Skeletal muscle satellite cell (primary cell): ENCODE measurements at regions not wholly inside any gene's neighbourhood (a gene's known extent, or its start where the extent isn't known, plus 50 kb on each side); places are given as distances from the start of the nearest gene placed in this dataset.

Source experiments
- H3K27me3 ChIP-seq: 2 replicates; pipeline ENCODE4 v1.7.0; 2013; ENCODE audit warnings: low read length; ENCODE audit not compliant: control insufficient read depth, insufficient read depth
- H3K36me3 ChIP-seq: 2 replicates; pipeline ENCODE4 v1.7.0; 2013; ENCODE audit warnings: mild to moderate bottlenecking, control low read depth, low read length; ENCODE audit not compliant: insufficient read depth
- H3K4me1 ChIP-seq: 2 replicates; pipeline ENCODE4 v1.7.0; 2013; ENCODE audit warnings: low read length; ENCODE audit not compliant: control insufficient read depth, insufficient read depth
- H3K4me2 ChIP-seq: 2 replicates; pipeline ENCODE4 v1.7.0; 2013; ENCODE audit warnings: mild to moderate bottlenecking, low read length
- H3K4me3 ChIP-seq: 2 replicates; pipeline ENCODE4 v1.7.0; 2013; ENCODE audit warnings: low read length
- H3K9ac ChIP-seq: 2 replicates; pipeline ENCODE4 v1.7.0; 2013; ENCODE audit warnings: mild to moderate bottlenecking, low read depth, low read length, moderate library complexity
- H3K9me3 ChIP-seq: replicated peaks from 2 replicates; pipeline ENCODE4 v1.7.0; 2013; ENCODE audit warnings: mild to moderate bottlenecking, control low read depth, low read length

GRCh38 chr3:148175214-148175613 is 522.5 kb upstream of the AGTR1 start:
- H3K36me3 ChIP-seq: no peaks in the 10 kb centered on the region
- H3K27me3 ChIP-seq: no peaks in the 10 kb centered on the region
- H3K9ac ChIP-seq: no peak overlapping the region
- peaks cover 8% of the 10 kb centered on the region for H3K4me1 ChIP-seq
- H3K4me2 ChIP-seq: no peak overlapping the region
- no peaks in the 10 kb centered on the region for H3K9me3 ChIP-seq
- H3K4me3 ChIP-seq: no peak overlapping the region

- H3K9me3 ChIP-seq: no peaks in the 10 kb centered on the region
- no peak overlapping the region for H3K4me3 ChIP-seq
- H3K4me1 ChIP-seq: peaks cover 5% of the 10 kb centered on the region
- no peaks in the 10 kb centered on the region for H3K27me3 ChIP-seq
- H3K36me3 ChIP-seq: no peaks in the 10 kb centered on the region
- H3K4me2 ChIP-seq: no peak overlapping the region
- H3K9ac ChIP-seq: no peak overlapping the region
These were observed 519.2 kb upstream of the AGTR1 start for GRCh38 chr3:148178503-148178902.

GRCh38 chr3:148184798-148185197 is 512.9 kb upstream of the AGTR1 start:
- Histone ChIP-seq H3K4me3 (no peak overlapping the region), H3K9me3 (no peaks in the 10 kb centered on the region), H3K9ac (no peak overlapping the region)

DNA sequence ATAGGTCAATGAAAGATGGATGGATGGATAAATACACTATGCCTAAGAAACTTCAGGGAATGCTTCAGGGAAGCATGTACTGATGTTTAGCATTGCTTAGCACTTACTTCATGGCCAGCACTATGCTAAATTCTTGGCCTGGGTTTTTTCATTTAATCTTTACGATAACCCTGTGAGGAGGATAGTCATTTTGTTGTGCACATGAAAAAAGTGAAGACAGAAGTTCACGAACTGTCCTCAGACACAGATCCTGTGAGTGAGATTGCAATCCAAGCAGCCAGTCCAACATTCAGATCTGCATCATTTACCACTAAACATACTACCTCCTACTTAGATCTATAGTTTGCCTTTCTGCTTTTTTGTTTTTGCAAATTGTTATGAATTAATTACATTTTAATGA is 510.8 kb upstream of the AGTR1 start:
- no peaks in the 10 kb centered on the region for H3K27me3 ChIP-seq
- no peaks in the 10 kb centered on the region for H3K9me3 ChIP-seq
- no peaks in the 10 kb centered on the region for H3K4me1 ChIP-seq

More at GRCh38 chr3:148184798-148185197, 512.9 kb upstream of the AGTR1 start:
- Histone ChIP-seq H3K4me2 (no peak overlapping the region), H3K36me3 (no peaks in the 10 kb centered on the region), H3K27me3 (no peaks in the 10 kb centered on the region), H3K4me1 (no peaks in the 10 kb centered on the region)

DNA sequence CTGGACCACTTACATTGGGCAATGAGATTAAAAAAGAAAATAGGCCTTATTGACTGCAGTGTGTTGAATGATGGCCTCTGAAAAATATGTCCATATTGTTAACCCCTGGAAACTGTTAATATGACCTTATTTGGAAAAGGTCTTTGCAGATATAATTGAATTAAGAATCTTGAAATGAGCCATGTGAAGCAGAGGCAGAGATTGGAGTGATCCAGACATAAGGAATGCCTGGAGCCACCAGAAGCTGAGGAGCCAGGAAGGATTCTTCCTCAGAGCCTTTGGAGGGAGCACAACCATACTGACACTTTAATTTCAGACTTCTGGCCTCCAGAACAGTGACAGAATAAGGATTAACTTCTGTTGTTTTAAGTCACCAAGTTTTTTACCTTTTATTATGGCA is 510.4 kb upstream of the AGTR1 start:
- H3K9me3 ChIP-seq: no peaks in the 10 kb centered on the region
- H3K27me3 ChIP-seq: no peaks in the 10 kb centered on the region
- no peak overlapping the region for H3K9ac ChIP-seq
- no peak overlapping the region for H3K4me3 ChIP-seq
- H3K4me1 ChIP-seq: no peaks in the 10 kb centered on the region
- no peak overlapping the region for H3K4me2 ChIP-seq
- H3K36me3 ChIP-seq: no peaks in the 10 kb centered on the region

More for the DNA sequence above, 510.8 kb upstream of the AGTR1 start:
- H3K4me3 ChIP-seq: no peak overlapping the region
- no peak overlapping the region for H3K9ac ChIP-seq
- no peaks in the 10 kb centered on the region for H3K36me3 ChIP-seq
- H3K4me2 ChIP-seq: no peak overlapping the region

DNA sequence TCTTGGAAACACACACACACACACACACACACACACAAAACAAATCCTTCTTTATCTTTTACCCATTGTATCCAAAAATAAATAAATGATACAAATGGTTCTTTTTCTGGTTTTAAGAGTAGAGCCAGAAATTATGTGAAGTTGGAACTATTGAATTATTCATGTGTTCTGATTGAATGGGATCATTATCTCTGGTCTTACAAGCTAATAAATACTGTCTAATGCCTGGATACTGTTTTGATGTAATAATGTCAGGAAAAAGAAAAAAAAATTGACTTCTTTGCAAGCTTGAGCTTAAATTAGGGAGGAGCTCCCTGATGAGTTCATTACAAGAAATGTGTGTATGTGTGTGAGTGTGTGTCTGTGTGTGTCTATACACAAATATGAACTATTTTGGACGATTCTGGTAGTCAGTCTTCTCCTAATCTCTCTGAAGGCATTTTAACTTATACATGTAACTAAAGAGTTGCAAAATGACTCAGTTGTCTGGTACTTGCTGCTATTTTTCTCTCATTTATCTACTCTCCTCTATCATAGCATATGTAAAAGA is 507.2 kb upstream of the AGTR1 start:
- H3K9me3 ChIP-seq: no peaks in the 10 kb centered on the region
- no peak overlapping the region for H3K9ac ChIP-seq
- no peak overlapping the region for H3K4me2 ChIP-seq
- H3K27me3 ChIP-seq: no peaks in the 10 kb centered on the region
- no peak overlapping the region for H3K4me3 ChIP-seq
- H3K4me1 ChIP-seq: no peaks in the 10 kb centered on the region
- H3K36me3 ChIP-seq: no peaks in the 10 kb centered on the region

DNA sequence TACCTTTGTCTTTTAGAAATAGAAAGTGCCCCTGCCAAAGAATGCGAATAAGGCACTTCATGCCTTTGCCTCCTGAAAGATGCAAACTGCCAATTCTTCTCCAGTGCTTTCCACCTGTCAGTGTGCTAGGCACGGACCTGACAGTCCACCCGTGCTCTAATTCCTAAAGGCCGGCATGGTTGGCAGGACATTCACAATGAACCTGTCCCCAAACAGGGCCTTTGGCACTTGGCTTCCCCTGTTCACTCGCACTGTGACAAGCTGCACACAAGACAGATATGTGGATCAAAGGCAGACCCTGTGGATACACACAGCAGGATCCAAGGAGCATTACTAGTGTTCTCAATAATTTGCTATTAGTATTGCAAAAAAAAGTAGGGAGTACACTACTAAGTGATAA is 505.7 kb upstream of the AGTR1 start:
- no peaks in the 10 kb centered on the region for H3K9me3 ChIP-seq
- H3K4me2 ChIP-seq: no peak overlapping the region
- H3K36me3 ChIP-seq: no peaks in the 10 kb centered on the region
- no peaks in the 10 kb centered on the region for H3K27me3 ChIP-seq
- no peak overlapping the region for H3K9ac ChIP-seq
- H3K4me3 ChIP-seq: no peak overlapping the region
- no peaks in the 10 kb centered on the region for H3K4me1 ChIP-seq

DNA sequence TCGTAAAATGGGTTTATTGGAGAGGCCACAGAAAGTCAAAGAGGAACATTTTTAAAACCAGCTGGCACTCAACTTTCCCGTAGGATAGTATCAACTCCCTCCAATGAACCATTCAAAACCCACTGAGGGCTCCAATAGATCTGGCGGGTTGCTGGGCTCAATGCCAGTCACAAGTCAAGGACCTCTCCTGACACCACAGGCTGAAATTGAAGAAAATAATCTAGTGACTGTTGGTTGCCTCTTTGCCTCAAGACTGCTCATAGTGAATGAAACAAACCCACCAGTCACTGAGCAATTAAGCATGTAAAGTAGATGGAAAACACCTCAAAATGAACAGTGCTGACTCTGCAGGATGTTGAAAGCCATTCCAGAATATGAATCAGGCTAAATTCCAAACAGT is 500.6 kb upstream of the AGTR1 start:
- Histone ChIP-seq H3K4me1 (no peaks in the 10 kb centered on the region), H3K9me3 (no peaks in the 10 kb centered on the region), H3K27me3 (no peaks in the 10 kb centered on the region), H3K36me3 (no peaks in the 10 kb centered on the region), H3K4me2 (no peak overlapping the region), H3K4me3 (no peak overlapping the region), H3K9ac (no peak overlapping the region)

DNA sequence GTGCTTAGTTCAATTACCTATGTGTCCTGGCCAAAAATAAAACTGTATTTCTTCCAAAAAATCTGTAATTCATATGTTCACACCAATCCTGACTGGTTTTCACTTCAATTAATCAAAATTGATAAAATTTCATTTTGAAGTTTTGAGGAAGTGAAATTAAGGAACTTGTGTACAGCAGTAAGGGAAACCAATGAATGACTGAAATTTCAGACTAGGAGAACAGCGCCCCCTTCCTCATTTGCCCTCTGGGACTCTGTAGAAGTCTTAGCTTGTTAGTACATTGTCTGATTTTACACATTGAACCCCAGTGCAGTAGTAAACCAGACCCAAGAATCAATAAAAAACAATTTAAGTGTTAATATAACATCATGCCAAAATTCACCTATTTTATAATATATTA is 495.3 kb upstream of the AGTR1 start:
- Histone ChIP-seq H3K27me3 (no peaks in the 10 kb centered on the region), H3K4me3 (no peak overlapping the region), H3K4me2 (no peak overlapping the region)

DNA sequence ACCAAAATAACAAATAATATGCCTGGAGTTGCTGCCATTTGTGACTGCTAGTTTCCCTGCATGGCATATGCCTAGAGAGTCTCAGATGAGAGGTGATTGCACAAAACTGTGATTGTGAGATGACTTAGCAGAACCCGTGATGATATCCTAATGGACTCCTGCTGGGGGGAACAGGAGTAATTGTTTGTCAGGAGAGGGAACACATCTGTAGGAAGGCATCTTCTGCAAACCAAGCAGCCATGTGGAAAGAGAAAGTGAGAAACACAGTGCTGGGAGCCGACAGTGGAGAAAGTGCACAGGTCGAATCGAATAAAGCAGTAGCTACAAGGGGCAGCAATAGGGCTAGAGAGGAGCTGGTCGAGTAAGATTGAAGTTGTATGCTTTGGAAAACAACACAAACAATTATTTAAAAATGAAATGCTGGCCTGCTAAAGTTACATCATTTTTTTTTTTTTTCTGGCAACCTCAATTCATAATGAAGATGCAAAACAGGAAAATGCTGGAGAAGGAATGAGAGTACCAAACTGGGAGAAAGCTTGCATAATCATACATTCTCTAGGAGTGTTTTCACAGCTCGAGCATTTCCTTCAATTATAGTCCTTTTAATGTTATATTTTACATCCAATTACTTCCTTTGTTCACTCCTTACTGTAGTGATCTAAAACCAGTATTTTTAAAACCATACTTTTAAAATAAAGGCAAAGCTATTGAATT is 494.2 kb upstream of the AGTR1 start:
- Histone ChIP-seq H3K27me3 (no peaks in the 10 kb centered on the region), H3K4me1 (peaks cover 3% of the 10 kb centered on the region), H3K9me3 (no peaks in the 10 kb centered on the region), H3K9ac (no peak overlapping the region), H3K36me3 (no peaks in the 10 kb centered on the region), H3K4me3 (no peak overlapping the region), H3K4me2 (no peak overlapping the region)

More for the DNA sequence above, 495.3 kb upstream of the AGTR1 start:
- no peak overlapping the region for H3K9ac ChIP-seq
- H3K36me3 ChIP-seq: no peaks in the 10 kb centered on the region
- H3K9me3 ChIP-seq: no peaks in the 10 kb centered on the region
- H3K4me1 ChIP-seq: peaks cover 3% of the 10 kb centered on the region

GRCh38 chr3:148204131-148204530 is 493.6 kb upstream of the AGTR1 start:
- peaks cover 9% of the 10 kb centered on the region for H3K4me1 ChIP-seq
- H3K9me3 ChIP-seq: no peaks in the 10 kb centered on the region
- H3K27me3 ChIP-seq: no peaks in the 10 kb centered on the region
- H3K9ac ChIP-seq: no peak overlapping the region
- H3K36me3 ChIP-seq: no peaks in the 10 kb centered on the region
- H3K4me3 ChIP-seq: no peak overlapping the region
- no peak overlapping the region for H3K4me2 ChIP-seq

GRCh38 chr3:148205977-148206376 is 491.7 kb upstream of the AGTR1 start:
- Histone ChIP-seq H3K36me3 (no peaks in the 10 kb centered on the region), H3K9ac (no peak overlapping the region), H3K4me3 (no peak overlapping the region), H3K4me2 (no peak overlapping the region), H3K27me3 (no peaks in the 10 kb centered on the region), H3K4me1 (peaks cover 17% of the 10 kb centered on the region), H3K9me3 (no peaks in the 10 kb centered on the region)
